ENCODE measurements at regions not wholly inside any gene's neighbourhood (a gene's known extent, or its start where the extent isn't known, plus 50 kb on each side); places are given as distances from the start of the nearest gene placed in this dataset.

DNA sequence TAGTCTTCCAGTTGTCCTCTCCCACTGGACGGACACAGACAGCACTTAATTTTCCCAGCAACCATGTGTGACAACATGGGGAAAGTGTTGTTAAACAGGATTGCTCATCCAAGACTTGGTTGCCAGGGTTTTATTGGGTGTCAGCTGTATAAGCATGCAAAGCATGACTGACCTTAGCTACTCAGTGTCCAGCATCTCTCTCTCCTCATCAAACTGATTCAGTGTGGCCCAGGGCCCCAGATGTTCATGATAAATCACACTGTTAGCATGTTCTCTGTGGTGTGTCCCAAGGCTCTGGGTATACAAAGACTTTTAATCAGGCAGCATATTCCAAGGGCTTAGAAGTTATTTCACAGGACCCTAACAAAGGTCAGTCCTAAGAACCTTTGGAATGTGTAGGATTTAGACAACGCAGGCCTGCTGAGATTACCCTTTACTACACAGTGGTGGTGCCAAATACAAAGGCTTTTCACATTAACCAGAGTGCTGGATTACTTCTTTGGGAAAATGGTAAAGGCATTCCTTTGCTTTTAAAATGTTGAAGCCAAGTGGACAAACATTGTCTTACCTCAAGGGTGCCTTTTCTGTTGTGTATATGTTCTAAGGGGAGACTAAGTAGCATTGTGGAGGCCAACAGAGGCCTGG is 213.3 kb downstream of the GLUD2 start:
- no peak overlapping the region for H3K4me3 ChIP-seq (ENCODE audit: low read depth in 2 of 2, low read length in 2 of 2)
- H3K27ac ChIP-seq (ENCODE audit: low read length): no peak overlapping the region
- H3K9me3 ChIP-seq (ENCODE audit: control insufficient read depth, insufficient read depth, low read depth, low read length): no peaks in the 10 kb centered on the region
- DNase-seq (ENCODE audit: low read depth, low spot score) (no peak), ATAC-seq (no peak)
- TF ChIP-seq SIN3A (IDR thresholded peaks at IDR 0.05; ENCODE audit: borderline replicate concordance, insufficient read depth, low read depth, low read length) (no peak), CTCF (IDR thresholded peaks at IDR 0.05) (no peak), POLR2AphosphoS5 (IDR thresholded peaks at IDR 0.05; ENCODE audit: low read depth, low read length) (no peak), TCF7L2 (IDR thresholded peaks at IDR 0.05; ENCODE audit: low read depth, low read length) (no peak)
- TF ChIP-seq, protein P1, sequence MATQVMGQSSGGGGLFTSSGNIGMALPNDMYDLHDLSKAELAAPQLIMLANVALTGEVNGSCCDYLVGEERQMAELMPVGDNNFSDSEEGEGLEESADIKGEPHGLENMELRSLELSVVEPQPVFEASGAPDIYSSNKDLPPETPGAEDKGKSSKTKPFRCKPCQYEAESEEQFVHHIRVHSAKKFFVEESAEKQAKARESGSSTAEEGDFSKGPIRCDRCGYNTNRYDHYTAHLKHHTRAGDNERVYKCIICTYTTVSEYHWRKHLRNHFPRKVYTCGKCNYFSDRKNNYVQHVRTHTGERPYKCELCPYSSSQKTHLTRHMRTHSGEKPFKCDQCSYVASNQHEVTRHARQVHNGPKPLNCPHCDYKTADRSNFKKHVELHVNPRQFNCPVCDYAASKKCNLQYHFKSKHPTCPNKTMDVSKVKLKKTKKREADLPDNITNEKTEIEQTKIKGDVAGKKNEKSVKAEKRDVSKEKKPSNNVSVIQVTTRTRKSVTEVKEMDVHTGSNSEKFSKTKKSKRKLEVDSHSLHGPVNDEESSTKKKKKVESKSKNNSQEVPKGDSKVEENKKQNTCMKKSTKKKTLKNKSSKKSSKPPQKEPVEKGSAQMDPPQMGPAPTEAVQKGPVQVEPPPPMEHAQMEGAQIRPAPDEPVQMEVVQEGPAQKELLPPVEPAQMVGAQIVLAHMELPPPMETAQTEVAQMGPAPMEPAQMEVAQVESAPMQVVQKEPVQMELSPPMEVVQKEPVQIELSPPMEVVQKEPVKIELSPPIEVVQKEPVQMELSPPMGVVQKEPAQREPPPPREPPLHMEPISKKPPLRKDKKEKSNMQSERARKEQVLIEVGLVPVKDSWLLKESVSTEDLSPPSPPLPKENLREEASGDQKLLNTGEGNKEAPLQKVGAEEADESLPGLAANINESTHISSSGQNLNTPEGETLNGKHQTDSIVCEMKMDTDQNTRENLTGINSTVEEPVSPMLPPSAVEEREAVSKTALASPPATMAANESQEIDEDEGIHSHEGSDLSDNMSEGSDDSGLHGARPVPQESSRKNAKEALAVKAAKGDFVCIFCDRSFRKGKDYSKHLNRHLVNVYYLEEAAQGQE (IDR thresholded peaks at IDR 0.05; ENCODE audit: insufficient read depth in 1 of 2, low read depth in 2 of 2, low read length in 1 of 2): no peak
- ChIA-PET CTCF (no interaction called here), POLR2A (no interaction called here)
- no peaks in the 10 kb centered on the region for H3K27me3 ChIP-seq (ENCODE audit: control insufficient read depth, insufficient read depth, low read length)
- no peaks in the 10 kb centered on the region for H3K36me3 ChIP-seq (ENCODE audit: control insufficient read depth, insufficient read depth, low read length)
- H3K4me1 ChIP-seq (ENCODE audit: control insufficient read depth, insufficient read depth, low read length): no peaks in the 10 kb centered on the region
- no TSS peak for BruUV-seq (replicated peaks)
- intact Hi-C loops (cut with micrococcal nuclease; ENCODE audit: unreplicated experiment): no loop called here
- in situ Hi-C loops (cut with HindIII; ENCODE audit: low pct_unique_long_range_greater_than_20kb, low sequenced_read_pairs): no loop called here

DNA sequence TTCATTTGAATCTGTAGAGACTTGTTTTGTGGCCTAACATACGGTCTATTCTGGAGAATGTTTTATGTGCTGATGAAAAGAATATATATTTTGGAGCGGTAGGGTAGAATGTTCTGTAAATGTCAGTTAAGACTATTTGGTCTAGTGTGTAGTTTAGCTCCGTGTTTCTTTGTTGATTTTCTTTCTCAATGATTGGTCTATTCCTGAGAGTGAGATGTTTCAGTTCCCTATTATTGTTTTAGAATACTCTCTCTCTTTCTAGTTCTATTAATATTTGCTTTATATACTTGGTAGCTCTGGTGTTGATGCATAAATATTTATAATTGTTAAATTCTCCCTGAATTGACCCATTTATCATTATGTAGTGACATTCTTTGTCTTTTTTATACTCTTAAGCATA is 236.5 kb downstream of the GLUD2 start:
- no TSS peak for BruUV-seq (replicated peaks)
- DNase-seq (ENCODE audit: low read depth, low spot score) (no peak), ATAC-seq (no peak)
- ChIA-PET CTCF (no interaction called here), POLR2A (no interaction called here)
- in situ Hi-C loops (cut with HindIII; ENCODE audit: low pct_unique_long_range_greater_than_20kb, low sequenced_read_pairs) (no loop called here), intact Hi-C loops (cut with micrococcal nuclease; ENCODE audit: unreplicated experiment) (no loop called here)
- H3K27ac ChIP-seq (ENCODE audit: low read length): no peak overlapping the region
- no peaks in the 10 kb centered on the region for H3K36me3 ChIP-seq (ENCODE audit: control insufficient read depth, insufficient read depth, low read length)
- TF ChIP-seq, protein P1 (IDR thresholded peaks at IDR 0.05; ENCODE audit: insufficient read depth in 1 of 2, low read depth in 2 of 2, low read length in 1 of 2): no peak
- TF ChIP-seq POLR2AphosphoS5 (IDR thresholded peaks at IDR 0.05; ENCODE audit: low read depth, low read length) (no peak), SIN3A (IDR thresholded peaks at IDR 0.05; ENCODE audit: borderline replicate concordance, insufficient read depth, low read depth, low read length) (no peak), TCF7L2 (IDR thresholded peaks at IDR 0.05; ENCODE audit: low read depth, low read length) (no peak), CTCF (IDR thresholded peaks at IDR 0.05) (no peak)
- H3K27me3 ChIP-seq (ENCODE audit: control insufficient read depth, insufficient read depth, low read length): no peaks in the 10 kb centered on the region
- no peaks in the 10 kb centered on the region for H3K4me1 ChIP-seq (ENCODE audit: control insufficient read depth, insufficient read depth, low read length)
- H3K4me3 ChIP-seq (ENCODE audit: low read depth in 2 of 2, low read length in 2 of 2): no peak overlapping the region
- H3K9me3 ChIP-seq (ENCODE audit: control insufficient read depth, insufficient read depth, low read depth, low read length): no peaks in the 10 kb centered on the region

Data from Panc1 (cell line).